Immature natural killer cell (primary cell): ENCODE measurements at regions not wholly inside any gene's neighbourhood (a gene's known extent, or its start where the extent isn't known, plus 50 kb on each side); places are given as distances from the start of the nearest gene placed in this dataset.

Experiments used
- DNase-seq, 3 donors: peaks; one replicate each; pipeline ENCODE4 v3.0.0; 2022; ENCODE audit warnings: mixed read lengths in 1 of 3
- H3K27ac Mint-ChIP-seq, 6 donors: one replicate each; pipeline ENCODE4 v1.8.0; 2020; ENCODE audit warnings: mixed read lengths in 6 of 6, mild to moderate bottlenecking in 5 of 6, inconsistent platforms in 4 of 6, moderate library complexity in 3 of 6
- H3K27me3 Mint-ChIP-seq, 3 donors: one replicate each; pipeline ENCODE4 v1.8.0; 2020 to 2021; ENCODE audit warnings: low read depth in 3 of 3, mild to moderate bottlenecking in 3 of 3, mixed read lengths in 3 of 3, moderate library complexity in 3 of 3, inconsistent platforms in 1 of 3
- H3K36me3 Mint-ChIP-seq, 3 donors: one replicate each; pipeline ENCODE4 v1.8.0; 2020; ENCODE audit warnings: mixed read lengths in 3 of 3, inconsistent platforms in 2 of 3, mild to moderate bottlenecking in 2 of 3
- H3K4me1 Mint-ChIP-seq, 2 donors: one replicate each; pipeline ENCODE4 v1.8.0; 2020; ENCODE audit warnings: inconsistent platforms in 2 of 2, mild to moderate bottlenecking in 2 of 2, mixed read lengths in 2 of 2, moderate library complexity in 1 of 2
- H3K4me3 Mint-ChIP-seq, 5 donors: one replicate each; pipeline ENCODE4 v1.8.0; 2020; ENCODE audit warnings: mild to moderate bottlenecking in 5 of 5, mixed read lengths in 5 of 5, inconsistent platforms in 3 of 5, moderate library complexity in 3 of 5
- H3K9me3 Mint-ChIP-seq, 6 donors: one replicate each; pipeline ENCODE4 v1.8.0; 2020; ENCODE audit warnings: mild to moderate bottlenecking in 6 of 6, mixed read lengths in 6 of 6, inconsistent platforms in 4 of 6, moderate library complexity in 3 of 6

DNA sequence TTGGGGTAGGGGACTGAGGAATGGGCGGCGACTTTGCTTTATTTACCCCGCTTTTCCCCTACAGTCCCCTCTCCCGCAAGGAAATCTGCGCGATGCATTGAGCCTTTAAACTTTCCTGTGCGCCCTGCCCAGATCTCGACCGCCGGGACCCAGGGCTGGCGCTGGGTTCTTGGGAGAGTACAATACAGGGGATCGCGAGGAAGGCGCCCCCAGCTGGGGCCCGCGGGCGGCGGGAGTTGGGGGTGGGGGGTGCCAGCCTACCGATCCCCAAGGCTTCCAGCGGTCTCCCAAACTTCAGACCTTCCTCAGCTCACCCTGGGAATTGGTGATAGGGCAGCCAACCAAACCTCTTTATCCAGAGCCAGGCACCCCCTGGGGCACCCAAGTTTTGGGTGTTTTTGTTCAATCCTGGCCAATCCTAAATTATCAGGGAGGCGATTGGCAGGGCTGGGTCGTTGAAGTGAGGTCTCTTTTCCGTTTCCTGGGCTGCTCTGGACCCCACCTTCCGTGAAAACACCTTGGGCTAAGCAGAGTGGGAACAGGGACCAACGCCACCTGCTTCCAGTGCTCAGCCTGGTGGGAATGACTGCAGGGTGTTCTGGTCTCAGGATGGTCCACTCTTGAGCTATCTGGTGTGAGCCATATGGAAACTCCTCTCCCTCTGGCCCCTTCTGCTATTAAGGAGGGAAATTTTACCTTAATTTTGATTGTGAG is 51.4 kb upstream of the DAB2IP start:
- H3K9me3 Mint-ChIP-seq: peaks cover 0 to 2% (median 0%) of the 10 kb centered on the region in 6 donors
- H3K27me3 Mint-ChIP-seq: peaks cover 13 to 19% (median 18%) of the 10 kb centered on the region in 3 donors
- peak overlapping the region in 1 of 5 donors; percentile 42 for H3K4me3 Mint-ChIP-seq

DNA sequence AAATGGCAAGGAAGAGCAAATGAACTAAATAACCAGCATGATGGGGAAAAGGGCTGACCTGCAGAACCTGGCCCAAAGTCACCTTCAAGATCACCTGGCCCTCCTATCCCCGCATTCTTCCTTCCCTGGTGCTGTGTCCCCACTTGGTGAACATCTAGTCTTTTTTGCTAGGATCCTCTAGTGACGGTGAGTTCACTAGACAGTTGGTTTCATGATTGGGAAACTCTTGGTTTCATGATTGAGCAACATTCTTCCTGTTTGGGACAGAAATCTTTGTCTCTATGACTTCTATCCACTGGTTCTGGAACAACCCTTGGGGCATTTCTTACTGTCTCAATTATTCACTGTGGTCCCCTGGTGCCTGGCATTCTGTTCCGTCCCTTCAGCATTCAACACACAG is 50.2 kb upstream of the DAB2IP start:
- H3K27me3 Mint-ChIP-seq: peaks cover 13 to 24% (median 17%) of the 10 kb centered on the region in 3 donors
- DNase-seq: no peak
- no peak overlapping the region for H3K27ac Mint-ChIP-seq
- H3K9me3 Mint-ChIP-seq: peaks cover 0 to 2% (median 0%) of the 10 kb centered on the region in 6 donors
- H3K4me3 Mint-ChIP-seq: no peak overlapping the region
- peaks cover 0 to 3% (median 0%) of the 10 kb centered on the region in 3 donors for H3K36me3 Mint-ChIP-seq
- H3K4me1 Mint-ChIP-seq: peaks cover 4 to 7% of the 10 kb centered on the region in 2 donors

More for the DNA sequence above, 51.4 kb upstream of the DAB2IP start:
- Mint-ChIP-seq H3K36me3 (peaks cover 0 to 3% (median 0%) of the 10 kb centered on the region in 3 donors), H3K4me1 (peaks cover 4 to 7% of the 10 kb centered on the region in 2 donors), H3K27ac (no peak overlapping the region)
- no peak for DNase-seq
